ENCODE measurements at regions not wholly inside any gene's neighbourhood (a gene's known extent, or its start where the extent isn't known, plus 50 kb on each side); places are given as distances from the start of the nearest gene placed in this dataset.

- no peak for TF ChIP-seq POLR2A (IDR thresholded peaks at IDR 0.05)
- TF ChIP-seq, protein P1, sequence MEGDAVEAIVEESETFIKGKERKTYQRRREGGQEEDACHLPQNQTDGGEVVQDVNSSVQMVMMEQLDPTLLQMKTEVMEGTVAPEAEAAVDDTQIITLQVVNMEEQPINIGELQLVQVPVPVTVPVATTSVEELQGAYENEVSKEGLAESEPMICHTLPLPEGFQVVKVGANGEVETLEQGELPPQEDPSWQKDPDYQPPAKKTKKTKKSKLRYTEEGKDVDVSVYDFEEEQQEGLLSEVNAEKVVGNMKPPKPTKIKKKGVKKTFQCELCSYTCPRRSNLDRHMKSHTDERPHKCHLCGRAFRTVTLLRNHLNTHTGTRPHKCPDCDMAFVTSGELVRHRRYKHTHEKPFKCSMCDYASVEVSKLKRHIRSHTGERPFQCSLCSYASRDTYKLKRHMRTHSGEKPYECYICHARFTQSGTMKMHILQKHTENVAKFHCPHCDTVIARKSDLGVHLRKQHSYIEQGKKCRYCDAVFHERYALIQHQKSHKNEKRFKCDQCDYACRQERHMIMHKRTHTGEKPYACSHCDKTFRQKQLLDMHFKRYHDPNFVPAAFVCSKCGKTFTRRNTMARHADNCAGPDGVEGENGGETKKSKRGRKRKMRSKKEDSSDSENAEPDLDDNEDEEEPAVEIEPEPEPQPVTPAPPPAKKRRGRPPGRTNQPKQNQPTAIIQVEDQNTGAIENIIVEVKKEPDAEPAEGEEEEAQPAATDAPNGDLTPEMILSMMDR (IDR thresholded peaks at IDR 0.05), result no peak
Observed at GRCh38 chr2:6342273-6342920, 523.3 kb downstream of the CMPK2 start.

All from Peyer's patch (tissue), 4 donors.